Left lung (tissue), 4 donors: ENCODE measurements at regions not wholly inside any gene's neighbourhood (a gene's known extent, or its start where the extent isn't known, plus 50 kb on each side); places are given as distances from the start of the nearest gene placed in this dataset.

ENCODE experiments used
- ATAC-seq: fragments of 200-7000 bp; cut with Tn5 transposase; one replicate; pipeline ENCODE4 v1.9.1; 2020; ENCODE audit warnings: moderate library complexity
- DNase-seq, 4 donors: peaks; one replicate each; pipeline ENCODE4 v3.0.0-alpha.2; 2013 to 2020
- H3K27ac ChIP-seq, 2 donors: fragments of 200-600 bp; sonication (generic) in 1 of 2; one replicate each; pipeline versions ENCODE4 v1.5.0 to v1.8.0; 2020 to 2021
- H3K27me3 ChIP-seq, 2 donors: fragments of 200-600 bp; sonication (generic) in 1 of 2; one replicate each; pipeline versions ENCODE4 v1.5.0 to v1.8.0; 2020 to 2021
- H3K36me3 ChIP-seq, 2 donors: fragments of 200-600 bp; sonication (generic) in 1 of 2; one replicate each; pipeline versions ENCODE4 v1.5.0 to v1.8.0; 2020 to 2021
- H3K4me1 ChIP-seq, 2 donors: fragments of 200-600 bp; one replicate each; pipeline ENCODE4 v1.8.0; 2021
- H3K4me3 ChIP-seq, 2 donors: fragments of 200-600 bp; sonication (generic) in 1 of 2; one replicate each; pipeline versions ENCODE4 v1.5.0 to v1.8.0; 2020 to 2021; ENCODE audit warnings: mild to moderate bottlenecking in 1 of 2
- H3K9me3 ChIP-seq, 2 donors: fragments of 200-600 bp; sonication (generic) in 1 of 2; one replicate each; pipeline versions ENCODE4 v1.5.0 to v1.8.0; 2020 to 2021
- CTCF ChIP-seq, 2 donors: fragments of 200-600 bp; sonication (generic) in 1 of 2; IDR thresholded peaks; one replicate each; pipeline versions ENCODE4 v1.5.0 to v1.8.0; 2021; ENCODE audit warnings: antibody characterized with exemption in 2 of 2
- intact Hi-C, 2 donors: fragments of 100-400 bp; cut with DNase I; formaldehyde crosslinking; loops; one replicate each; pipeline versions ENCODE4 v1.11.2 to v1.14.2; 2022
- donor health status: DM: no; HTN: yes; CAD: no.
- donor health status: DM: no; HTN: no; CAD: no.

GRCh38 chrX:145694048-145694447 lies 123.6 kb upstream of the SLITRK2 start:
- Histone ChIP-seq H3K4me1 (no peaks in the 10 kb centered on the region), H3K36me3 (no peaks in the 10 kb centered on the region), H3K4me3 (no peak overlapping the region), H3K9me3 (no peaks in the 10 kb centered on the region), H3K27me3 (no peaks in the 10 kb centered on the region), H3K27ac (no peak overlapping the region)
- no peak for TF ChIP-seq CTCF (IDR thresholded peaks at IDR 0.05)
- DNase-seq (no peak), ATAC-seq (no peak)
- intact Hi-C loops = no loop called here

- H3K9me3 ChIP-seq = no peaks in the 10 kb centered on the region
- H3K27ac ChIP-seq = no peak overlapping the region
- H3K36me3 ChIP-seq = no peaks in the 10 kb centered on the region
- no peaks in the 10 kb centered on the region for H3K27me3 ChIP-seq
- H3K4me3 ChIP-seq = no peak overlapping the region
- no peak for ATAC-seq
- no peak for TF ChIP-seq CTCF (IDR thresholded peaks at IDR 0.05)
- no peak for DNase-seq
- H3K4me1 ChIP-seq = no peaks in the 10 kb centered on the region
- intact Hi-C loops = no loop called here
Measured at GRCh38 chrX:145715641-145716138, 101.9 kb upstream of the SLITRK2 start.

- no peaks in the 10 kb centered on the region for H3K36me3 ChIP-seq
- intact Hi-C loops = no loop called here
- no peaks in the 10 kb centered on the region for H3K9me3 ChIP-seq
- H3K27me3 ChIP-seq = no peaks in the 10 kb centered on the region
- H3K27ac ChIP-seq = no peak overlapping the region
- no peaks in the 10 kb centered on the region for H3K4me1 ChIP-seq
- ATAC-seq (no peak), DNase-seq (no peak)
- no peak overlapping the region for H3K4me3 ChIP-seq
- no peak for TF ChIP-seq CTCF (IDR thresholded peaks at IDR 0.05)
Measured at GRCh38 chrX:145716226-145716625, 101.4 kb upstream of the SLITRK2 start.

- TF ChIP-seq CTCF (IDR thresholded peaks at IDR 0.05) = no peak
- H3K27me3 ChIP-seq = no peaks in the 10 kb centered on the region
- H3K27ac ChIP-seq = no peak overlapping the region
- no peaks in the 10 kb centered on the region for H3K4me1 ChIP-seq
- intact Hi-C loops = no loop called here
- no peak for ATAC-seq
- H3K36me3 ChIP-seq = no peaks in the 10 kb centered on the region
- DNase-seq = no peak
- no peaks in the 10 kb centered on the region for H3K9me3 ChIP-seq
- no peak overlapping the region for H3K4me3 ChIP-seq
Measured at GRCh38 chrX:145727476-145727875, 90.2 kb upstream of the SLITRK2 start.

GRCh38 chrX:145729635-145730034 lies 88.0 kb upstream of the SLITRK2 start:
- no peaks in the 10 kb centered on the region for H3K27me3 ChIP-seq
- no peak overlapping the region for H3K27ac ChIP-seq
- intact Hi-C loops = no loop called here
- H3K4me1 ChIP-seq = no peaks in the 10 kb centered on the region
- no peaks in the 10 kb centered on the region for H3K36me3 ChIP-seq
- no peak for DNase-seq
- ATAC-seq = no peak
- no peak for TF ChIP-seq CTCF (IDR thresholded peaks at IDR 0.05)
- no peaks in the 10 kb centered on the region for H3K9me3 ChIP-seq
- no peak overlapping the region for H3K4me3 ChIP-seq
